HL-60 (cell line): ENCODE measurements at regions not wholly inside any gene's neighbourhood (a gene's known extent, or its start where the extent isn't known, plus 50 kb on each side); places are given as distances from the start of the nearest gene placed in this dataset.

ENCODE experiments used
- DNase-seq, 2 experiments: peaks; one replicate each; pipeline ENCODE4 v3.0.0-alpha.2; 2010 to 2020; ENCODE audit warnings: low read depth in 1 of 2, low spot score in 1 of 2
- H3K27ac ChIP-seq: fragments of 250-450 bp; sonication (Bioruptor Pico); replicated peaks from 2 replicates; pipeline ENCODE4 v1.5.1; 2020; ENCODE audit warnings: mild to moderate bottlenecking, moderate library complexity
- H3K27me3 ChIP-seq: fragments of 250-450 bp; sonication (Bioruptor Pico); 2 replicates; pipeline ENCODE4 v1.5.1; 2021; ENCODE audit warnings: mild to moderate bottlenecking, moderate library complexity; ENCODE audit not compliant: insufficient read depth, poor library complexity, severe bottlenecking
- H3K4me3 ChIP-seq: replicated peaks from 2 replicates; pipeline ENCODE4 v1.5.1; 2011; ENCODE audit warnings: mild to moderate bottlenecking, control low read depth, low read length; ENCODE audit not compliant: insufficient read depth
- GABPA ChIP-seq: IDR thresholded peaks from 2 replicates; pipeline ENCODE4 v1.6.1; 2012; ENCODE audit warnings: low read depth
- POLR2AphosphoS5 ChIP-seq: IDR thresholded peaks from 2 replicates; pipeline ENCODE4 v1.6.1; 2012; ENCODE audit warnings: low read depth
- SPI1 ChIP-seq: IDR thresholded peaks from 2 replicates; pipeline ENCODE4 v1.6.1; 2012; ENCODE audit warnings: low read depth, mild to moderate bottlenecking, borderline replicate concordance
- TF ChIP-seq, protein P1 (sequence below): IDR thresholded peaks from one replicate; pipeline ENCODE4 v1.5.1; 2011; ENCODE audit warnings: low read length, control low read depth, inconsistent platforms; ENCODE audit not compliant: insufficient read depth
- TF ChIP-seq, protein P2 (sequence below): IDR thresholded peaks from 2 replicates; pipeline ENCODE4 v1.6.1; 2012; ENCODE audit warnings: low read depth; ENCODE audit not compliant: insufficient replicate concordance

DNA sequence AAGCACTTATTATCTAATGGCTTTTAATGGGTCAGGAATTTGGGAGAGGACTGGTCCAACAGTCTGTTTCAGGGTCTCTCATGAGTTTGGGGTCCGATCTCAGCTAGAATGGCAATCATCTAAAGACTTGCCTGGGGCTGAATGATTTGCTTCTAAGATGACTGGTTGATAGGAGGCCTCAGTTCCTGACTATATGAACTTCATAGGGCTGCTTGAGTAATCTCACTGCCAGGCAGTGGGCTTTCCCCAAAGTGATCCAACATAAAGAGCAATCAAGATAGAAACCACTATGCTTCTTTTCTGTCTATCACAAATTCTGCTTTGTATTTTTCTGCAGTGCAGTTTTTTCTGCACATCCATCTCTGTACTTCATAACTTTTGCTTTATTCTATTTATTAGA lies 793.5 kb upstream of the CHAC2 start:
- Histone ChIP-seq H3K4me3 (no peak overlapping the region), H3K27ac (no peak overlapping the region), H3K27me3 (no peaks in the 10 kb centered on the region)
- no peak for DNase-seq
- TF ChIP-seq POLR2AphosphoS5 = no peak
- TF ChIP-seq, protein P1, sequence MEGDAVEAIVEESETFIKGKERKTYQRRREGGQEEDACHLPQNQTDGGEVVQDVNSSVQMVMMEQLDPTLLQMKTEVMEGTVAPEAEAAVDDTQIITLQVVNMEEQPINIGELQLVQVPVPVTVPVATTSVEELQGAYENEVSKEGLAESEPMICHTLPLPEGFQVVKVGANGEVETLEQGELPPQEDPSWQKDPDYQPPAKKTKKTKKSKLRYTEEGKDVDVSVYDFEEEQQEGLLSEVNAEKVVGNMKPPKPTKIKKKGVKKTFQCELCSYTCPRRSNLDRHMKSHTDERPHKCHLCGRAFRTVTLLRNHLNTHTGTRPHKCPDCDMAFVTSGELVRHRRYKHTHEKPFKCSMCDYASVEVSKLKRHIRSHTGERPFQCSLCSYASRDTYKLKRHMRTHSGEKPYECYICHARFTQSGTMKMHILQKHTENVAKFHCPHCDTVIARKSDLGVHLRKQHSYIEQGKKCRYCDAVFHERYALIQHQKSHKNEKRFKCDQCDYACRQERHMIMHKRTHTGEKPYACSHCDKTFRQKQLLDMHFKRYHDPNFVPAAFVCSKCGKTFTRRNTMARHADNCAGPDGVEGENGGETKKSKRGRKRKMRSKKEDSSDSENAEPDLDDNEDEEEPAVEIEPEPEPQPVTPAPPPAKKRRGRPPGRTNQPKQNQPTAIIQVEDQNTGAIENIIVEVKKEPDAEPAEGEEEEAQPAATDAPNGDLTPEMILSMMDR = no peak
- TF ChIP-seq, protein P2, sequence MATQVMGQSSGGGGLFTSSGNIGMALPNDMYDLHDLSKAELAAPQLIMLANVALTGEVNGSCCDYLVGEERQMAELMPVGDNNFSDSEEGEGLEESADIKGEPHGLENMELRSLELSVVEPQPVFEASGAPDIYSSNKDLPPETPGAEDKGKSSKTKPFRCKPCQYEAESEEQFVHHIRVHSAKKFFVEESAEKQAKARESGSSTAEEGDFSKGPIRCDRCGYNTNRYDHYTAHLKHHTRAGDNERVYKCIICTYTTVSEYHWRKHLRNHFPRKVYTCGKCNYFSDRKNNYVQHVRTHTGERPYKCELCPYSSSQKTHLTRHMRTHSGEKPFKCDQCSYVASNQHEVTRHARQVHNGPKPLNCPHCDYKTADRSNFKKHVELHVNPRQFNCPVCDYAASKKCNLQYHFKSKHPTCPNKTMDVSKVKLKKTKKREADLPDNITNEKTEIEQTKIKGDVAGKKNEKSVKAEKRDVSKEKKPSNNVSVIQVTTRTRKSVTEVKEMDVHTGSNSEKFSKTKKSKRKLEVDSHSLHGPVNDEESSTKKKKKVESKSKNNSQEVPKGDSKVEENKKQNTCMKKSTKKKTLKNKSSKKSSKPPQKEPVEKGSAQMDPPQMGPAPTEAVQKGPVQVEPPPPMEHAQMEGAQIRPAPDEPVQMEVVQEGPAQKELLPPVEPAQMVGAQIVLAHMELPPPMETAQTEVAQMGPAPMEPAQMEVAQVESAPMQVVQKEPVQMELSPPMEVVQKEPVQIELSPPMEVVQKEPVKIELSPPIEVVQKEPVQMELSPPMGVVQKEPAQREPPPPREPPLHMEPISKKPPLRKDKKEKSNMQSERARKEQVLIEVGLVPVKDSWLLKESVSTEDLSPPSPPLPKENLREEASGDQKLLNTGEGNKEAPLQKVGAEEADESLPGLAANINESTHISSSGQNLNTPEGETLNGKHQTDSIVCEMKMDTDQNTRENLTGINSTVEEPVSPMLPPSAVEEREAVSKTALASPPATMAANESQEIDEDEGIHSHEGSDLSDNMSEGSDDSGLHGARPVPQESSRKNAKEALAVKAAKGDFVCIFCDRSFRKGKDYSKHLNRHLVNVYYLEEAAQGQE = no peak
- TF ChIP-seq SPI1 = no peak
- TF ChIP-seq GABPA = no peak

DNA sequence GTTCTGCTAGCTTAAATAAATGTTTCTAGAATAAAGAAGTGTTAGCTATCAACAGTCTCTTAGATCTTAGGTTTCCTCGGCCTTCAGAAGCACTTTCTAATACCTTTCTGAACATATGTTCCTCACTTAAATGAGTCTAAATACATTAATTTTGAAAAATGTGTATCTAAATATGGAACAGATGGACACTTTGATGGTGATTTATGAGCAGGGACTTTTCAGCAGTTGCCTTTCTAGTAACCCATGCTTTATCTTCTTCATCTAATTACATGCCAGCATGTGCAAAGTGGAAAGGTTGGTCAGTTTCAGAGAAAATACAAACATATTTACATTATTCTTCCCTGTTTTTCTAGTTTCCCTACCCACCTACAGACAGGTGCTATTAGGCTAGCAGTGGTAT lies 797.0 kb upstream of the CHAC2 start:
- H3K27ac ChIP-seq = no peak overlapping the region
- TF ChIP-seq, protein P2 = no peak
- TF ChIP-seq GABPA (no peak), SPI1 (no peak), POLR2AphosphoS5 (no peak)
- TF ChIP-seq, protein P1 = no peak
- DNase-seq = no peak
- no peak overlapping the region for H3K4me3 ChIP-seq
- no peaks in the 10 kb centered on the region for H3K27me3 ChIP-seq

DNA sequence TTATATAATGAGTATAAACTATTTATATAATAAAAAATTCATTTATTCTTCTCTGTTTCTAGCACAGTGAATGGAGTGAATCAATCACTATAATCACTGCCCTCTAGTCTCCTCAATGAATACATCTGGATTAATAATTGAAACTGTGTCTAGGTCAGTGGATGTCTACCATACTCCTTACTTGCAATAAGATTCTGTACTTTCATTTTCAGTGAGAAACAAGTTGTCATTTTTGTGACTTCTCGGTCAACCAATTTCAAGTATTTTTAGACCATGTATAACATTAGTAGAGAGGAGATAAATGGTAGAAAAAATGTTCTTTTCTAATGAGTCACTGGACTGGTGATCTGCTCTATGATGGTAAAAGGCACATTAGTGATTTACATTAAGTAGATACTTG lies 799.6 kb upstream of the CHAC2 start:
- DNase-seq = no peak
- Histone ChIP-seq H3K27ac (no peak overlapping the region), H3K4me3 (no peak overlapping the region), H3K27me3 (no peaks in the 10 kb centered on the region)
- TF ChIP-seq SPI1 (no peak), GABPA (no peak), POLR2AphosphoS5 (no peak)
- TF ChIP-seq, protein P1 = no peak
- TF ChIP-seq, protein P2 = no peak
